Progenitor cell of endocrine pancreas (in vitro differentiated cells): ENCODE measurements at regions not wholly inside any gene's neighbourhood (a gene's known extent, or its start where the extent isn't known, plus 50 kb on each side); places are given as distances from the start of the nearest gene placed in this dataset.

Source experiments
- DNase-seq: peaks from one replicate; pipeline ENCODE4 v3.0.0; 2021; ENCODE audit warnings: low spot score; ENCODE audit not compliant: unreplicated experiment
- H3K27ac Mint-ChIP-seq: 2 replicates; pipeline ENCODE4 v1.8.0; 2021; ENCODE audit warnings: mild to moderate bottlenecking, moderate library complexity, mixed read lengths
- H3K27me3 Mint-ChIP-seq: 2 replicates; pipeline ENCODE4 v1.8.0; 2021; ENCODE audit warnings: mixed read lengths
- H3K36me3 Mint-ChIP-seq: 2 replicates; pipeline ENCODE4 v1.8.0; 2022; ENCODE audit warnings: mixed read lengths; ENCODE audit not compliant: insufficient read depth
- H3K4me1 Mint-ChIP-seq: 2 replicates; pipeline ENCODE4 v1.8.0; 2021; ENCODE audit warnings: low read depth, mixed read lengths
- H3K4me3 Mint-ChIP-seq: 2 replicates; pipeline ENCODE4 v1.8.0; 2021; ENCODE audit warnings: low read depth, mild to moderate bottlenecking, moderate library complexity, mixed read lengths
- H3K9me3 Mint-ChIP-seq: 2 replicates; pipeline ENCODE4 v1.8.0; 2021; ENCODE audit warnings: low read depth, mixed read lengths
- TF ChIP-seq, protein P1 (sequence below): fragments of 200-600 bp; sonication (generic); IDR thresholded peaks from one replicate; pipeline ENCODE4 v1.5.0; 2021; ENCODE audit warnings: antibody characterized with exemption, mild to moderate bottlenecking; ENCODE audit not compliant: unreplicated experiment

- Mint-ChIP-seq H3K27ac (no peak overlapping the region), H3K9me3 (peaks cover 14% of the 10 kb centered on the region), H3K4me1 (no peaks in the 10 kb centered on the region), H3K27me3 (no peaks in the 10 kb centered on the region), H3K36me3 (no peaks in the 10 kb centered on the region), H3K4me3 (no peak overlapping the region)
- TF ChIP-seq, protein P1, sequence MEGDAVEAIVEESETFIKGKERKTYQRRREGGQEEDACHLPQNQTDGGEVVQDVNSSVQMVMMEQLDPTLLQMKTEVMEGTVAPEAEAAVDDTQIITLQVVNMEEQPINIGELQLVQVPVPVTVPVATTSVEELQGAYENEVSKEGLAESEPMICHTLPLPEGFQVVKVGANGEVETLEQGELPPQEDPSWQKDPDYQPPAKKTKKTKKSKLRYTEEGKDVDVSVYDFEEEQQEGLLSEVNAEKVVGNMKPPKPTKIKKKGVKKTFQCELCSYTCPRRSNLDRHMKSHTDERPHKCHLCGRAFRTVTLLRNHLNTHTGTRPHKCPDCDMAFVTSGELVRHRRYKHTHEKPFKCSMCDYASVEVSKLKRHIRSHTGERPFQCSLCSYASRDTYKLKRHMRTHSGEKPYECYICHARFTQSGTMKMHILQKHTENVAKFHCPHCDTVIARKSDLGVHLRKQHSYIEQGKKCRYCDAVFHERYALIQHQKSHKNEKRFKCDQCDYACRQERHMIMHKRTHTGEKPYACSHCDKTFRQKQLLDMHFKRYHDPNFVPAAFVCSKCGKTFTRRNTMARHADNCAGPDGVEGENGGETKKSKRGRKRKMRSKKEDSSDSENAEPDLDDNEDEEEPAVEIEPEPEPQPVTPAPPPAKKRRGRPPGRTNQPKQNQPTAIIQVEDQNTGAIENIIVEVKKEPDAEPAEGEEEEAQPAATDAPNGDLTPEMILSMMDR: no peak
- DNase-seq: no peak
Observed at GRCh38 chr14:98433436-98433835, 838.6 kb downstream of the BCL11B start.

DNA sequence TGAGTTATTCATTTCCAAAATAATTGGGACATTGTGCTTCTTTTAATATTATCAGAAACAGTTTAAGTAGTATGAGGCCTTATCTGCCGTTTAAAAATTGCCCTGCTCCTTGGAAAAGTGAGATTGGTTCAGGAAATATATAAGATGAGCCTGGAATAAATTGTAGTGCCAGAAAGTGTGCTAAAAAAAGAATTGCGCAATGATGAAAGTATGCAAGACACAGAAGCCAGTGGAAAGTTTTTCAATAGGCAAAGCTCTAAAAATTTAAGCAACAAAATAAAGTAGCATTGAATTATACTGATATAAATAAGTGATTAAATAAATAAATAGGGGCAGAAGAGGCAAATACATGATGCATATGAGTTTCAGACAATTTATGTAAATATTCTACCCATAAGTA, 834.9 kb downstream of the BCL11B start:
- no peaks in the 10 kb centered on the region for H3K36me3 Mint-ChIP-seq

GRCh38 chr14:98444077-98444476, 827.9 kb downstream of the BCL11B start:
- TF ChIP-seq, protein P1: no peak
- Mint-ChIP-seq H3K4me1 (no peaks in the 10 kb centered on the region), H3K27ac (no peak overlapping the region), H3K36me3 (no peaks in the 10 kb centered on the region), H3K9me3 (no peaks in the 10 kb centered on the region), H3K4me3 (no peak overlapping the region), H3K27me3 (peaks cover 7% of the 10 kb centered on the region)
- no peak for DNase-seq

More for the DNA sequence above, 834.9 kb downstream of the BCL11B start:
- DNase-seq: no peak
- Mint-ChIP-seq H3K27me3 (peaks cover 4% of the 10 kb centered on the region), H3K4me1 (no peaks in the 10 kb centered on the region), H3K4me3 (no peak overlapping the region), H3K9me3 (peaks cover 14% of the 10 kb centered on the region), H3K27ac (no peak overlapping the region)
- TF ChIP-seq, protein P1: no peak

DNA sequence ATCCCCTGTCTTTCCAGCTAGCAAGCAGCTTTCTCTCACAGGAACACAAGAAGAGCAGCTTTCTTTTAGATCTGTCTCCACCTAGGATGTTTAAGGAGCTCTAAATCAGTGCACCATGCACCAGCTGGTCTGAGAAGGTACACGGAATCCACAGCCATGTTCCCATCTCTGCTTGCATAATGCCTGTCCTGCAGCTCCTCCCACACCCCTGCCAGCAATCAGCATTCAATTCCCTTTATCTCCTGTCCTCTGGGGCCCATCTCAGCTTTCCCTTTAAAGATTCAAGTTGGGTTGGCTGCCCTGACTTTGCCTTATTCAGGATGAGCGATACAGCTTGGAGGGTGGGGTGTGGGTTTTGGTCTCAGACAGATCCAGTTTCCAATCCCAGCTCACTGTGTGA, 826.3 kb downstream of the BCL11B start:
- no peak overlapping the region for H3K27ac Mint-ChIP-seq
- peaks cover 2% of the 10 kb centered on the region for H3K27me3 Mint-ChIP-seq
- no peak overlapping the region for H3K4me3 Mint-ChIP-seq
- H3K9me3 Mint-ChIP-seq: no peaks in the 10 kb centered on the region
- no peaks in the 10 kb centered on the region for H3K36me3 Mint-ChIP-seq
- H3K4me1 Mint-ChIP-seq: no peaks in the 10 kb centered on the region
- TF ChIP-seq, protein P1: no peak
- no peak for DNase-seq

- no peak for DNase-seq
- Mint-ChIP-seq H3K4me1 (no peaks in the 10 kb centered on the region), H3K27ac (no peak overlapping the region), H3K36me3 (no peaks in the 10 kb centered on the region), H3K9me3 (no peaks in the 10 kb centered on the region), H3K4me3 (no peak overlapping the region), H3K27me3 (peaks cover 2% of the 10 kb centered on the region)
- TF ChIP-seq, protein P1: no peak
Observed at GRCh38 chr14:98446508-98446907, 825.5 kb downstream of the BCL11B start.
